GM21576 (cell line): ENCODE measurements at regions not wholly inside any gene's neighbourhood (a gene's known extent, or its start where the extent isn't known, plus 50 kb on each side); places are given as distances from the start of the nearest gene placed in this dataset.
"Not testable (repeated sequence)": the region's sequence is repeated elsewhere in the genome, so short reads cannot be mapped to it uniquely, and the experiment has no call there.

Source experiments
- ATAC-seq: cut with Tn5 transposase; IDR thresholded peaks from one replicate; pipeline ENCODE4 v1.9.1; 2021; ENCODE audit warnings: mild to moderate bottlenecking, moderate library complexity; ENCODE audit not compliant: unreplicated experiment

DNA sequence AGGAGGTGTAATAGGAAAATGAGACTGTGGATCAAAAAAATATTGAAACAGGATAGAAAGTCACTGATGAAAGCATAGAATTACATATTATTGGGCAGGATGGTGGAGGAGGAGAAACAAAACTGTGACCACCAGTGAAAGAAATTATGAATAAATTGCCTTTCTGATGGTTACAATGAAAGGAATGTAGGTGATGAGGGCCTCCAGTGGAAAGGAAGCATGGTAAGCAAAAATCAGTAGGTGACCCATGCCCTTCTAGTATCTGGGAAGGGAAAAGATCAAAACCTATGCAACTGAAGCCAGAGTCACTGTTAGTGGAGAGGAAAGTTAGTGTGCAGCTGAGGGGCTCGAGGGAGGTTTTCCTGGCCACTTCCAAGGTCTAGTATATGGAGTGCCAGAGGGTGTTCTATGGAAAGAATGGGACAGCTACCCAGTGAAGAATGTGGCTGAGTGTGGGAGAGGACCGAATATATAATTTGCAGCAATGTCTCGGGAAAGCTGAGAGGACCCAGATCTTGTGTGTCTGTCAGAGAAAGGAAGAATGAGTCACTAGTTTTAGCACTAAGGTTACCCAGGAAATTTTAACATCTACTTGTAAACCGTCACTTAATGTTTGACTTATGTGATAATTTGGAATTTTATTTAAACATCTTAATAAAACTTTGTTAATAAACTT is 146.2 kb downstream of the NFKBIZ start:
- no peak for ATAC-seq

DNA sequence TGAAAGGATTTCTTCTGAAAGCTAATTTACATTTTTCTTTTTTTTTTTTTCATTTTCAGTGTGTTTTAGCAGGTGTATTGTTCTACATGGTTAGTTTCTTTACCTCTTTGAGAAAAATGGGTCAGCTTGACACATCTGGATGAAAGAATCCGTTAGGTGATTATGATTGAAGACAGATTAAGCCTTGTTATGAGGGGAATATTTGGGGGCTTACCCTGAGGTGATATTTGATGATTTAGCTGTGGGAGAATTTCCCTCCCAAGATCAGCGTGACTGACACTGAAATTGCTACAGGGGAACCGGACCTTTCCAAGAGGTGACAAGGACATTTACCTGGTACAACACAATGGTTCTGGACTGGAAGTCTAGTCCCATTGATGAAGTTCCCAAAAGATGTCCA is 147.5 kb downstream of the NFKBIZ start:
- ATAC-seq, result peak; percentile 48

DNA sequence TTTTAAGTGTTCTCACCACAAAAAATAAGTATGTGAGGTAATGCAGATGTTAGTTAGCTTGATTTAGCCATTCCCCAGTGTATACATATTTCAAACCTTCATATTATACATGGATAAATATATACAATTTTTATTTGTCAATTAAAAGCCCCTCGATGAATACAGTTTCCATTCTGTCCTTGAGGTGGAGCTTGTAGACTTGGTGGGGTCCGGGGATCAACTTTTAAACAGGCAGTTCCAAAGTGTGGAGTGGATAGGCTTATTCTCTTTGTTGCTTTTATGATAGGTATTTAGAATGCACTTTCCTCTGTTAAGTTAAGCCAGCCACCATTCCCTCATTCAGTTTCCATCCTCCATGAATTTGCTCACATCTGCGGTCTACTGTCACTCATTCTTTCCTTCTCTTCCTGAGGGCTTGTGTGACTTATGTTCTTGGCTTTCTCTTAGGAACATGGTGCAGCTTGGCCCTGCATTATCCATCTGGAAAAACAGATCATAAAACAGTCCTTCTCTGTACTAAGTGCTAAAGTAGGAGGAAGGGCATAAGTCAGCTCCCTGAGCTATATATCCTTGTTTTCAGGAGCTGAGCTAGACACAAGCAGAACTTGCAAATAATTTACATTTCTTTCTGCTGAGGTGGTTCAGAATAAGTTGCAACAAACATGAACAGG is 149.1 kb downstream of the NFKBIZ start:
- no peak for ATAC-seq

DNA sequence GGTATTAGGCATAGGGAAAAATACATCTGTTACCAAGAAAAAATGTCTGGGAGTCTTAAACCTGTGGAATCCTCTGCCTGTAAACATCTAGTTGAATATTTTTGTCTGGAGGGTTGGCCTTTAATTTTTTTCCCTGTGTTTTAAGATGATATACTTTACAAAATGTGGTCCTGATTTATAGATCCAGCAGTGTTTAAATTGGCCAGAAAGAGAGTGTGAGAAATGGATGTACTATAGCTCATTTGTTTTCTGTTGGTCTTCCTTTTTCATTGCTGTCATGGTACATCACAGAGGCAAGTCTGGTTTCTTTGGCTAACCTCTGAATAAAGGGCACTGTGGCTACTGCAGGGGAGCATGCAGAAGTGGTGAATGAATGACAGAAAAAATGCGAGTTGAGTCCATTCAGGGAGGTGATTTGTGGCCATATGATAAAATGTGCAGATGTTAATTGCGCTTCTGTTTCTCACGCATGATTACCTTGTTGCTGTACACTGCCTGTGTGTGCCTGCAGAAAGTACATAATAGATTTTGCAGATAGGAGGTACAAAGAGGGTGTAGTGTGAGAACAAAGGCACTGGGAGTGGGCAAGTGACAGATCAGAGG is 150.0 kb downstream of the NFKBIZ start:
- no peak for ATAC-seq

DNA sequence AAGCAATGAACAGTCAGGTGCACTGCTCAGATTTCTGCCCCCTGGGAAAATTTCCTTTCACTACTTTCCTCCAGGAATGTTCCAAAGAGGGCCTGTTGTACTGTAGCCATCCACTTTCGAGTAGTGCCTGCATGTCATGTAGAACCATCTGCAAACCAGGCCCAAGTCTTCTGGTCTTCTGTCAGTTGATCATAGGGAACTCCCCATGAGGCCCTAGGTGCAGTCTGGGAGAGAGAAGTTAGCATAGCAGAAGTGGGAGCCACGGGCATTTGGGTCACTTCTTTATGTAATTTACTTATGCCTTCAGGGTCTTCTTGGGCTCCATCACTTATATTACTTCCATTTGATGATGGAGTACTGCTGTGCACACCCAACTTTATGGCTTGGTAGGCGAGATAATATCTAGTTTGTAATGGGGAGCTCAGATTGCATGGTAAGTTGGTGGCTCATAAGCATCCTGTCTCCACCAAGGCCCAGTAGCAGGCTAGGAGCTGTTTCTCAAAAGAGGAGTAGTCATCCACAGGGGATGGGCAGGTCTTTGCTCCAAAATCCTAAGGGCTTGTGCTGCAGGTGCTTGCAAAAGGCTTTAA is 151.4 kb downstream of the NFKBIZ start:
- ATAC-seq, result no peak

DNA sequence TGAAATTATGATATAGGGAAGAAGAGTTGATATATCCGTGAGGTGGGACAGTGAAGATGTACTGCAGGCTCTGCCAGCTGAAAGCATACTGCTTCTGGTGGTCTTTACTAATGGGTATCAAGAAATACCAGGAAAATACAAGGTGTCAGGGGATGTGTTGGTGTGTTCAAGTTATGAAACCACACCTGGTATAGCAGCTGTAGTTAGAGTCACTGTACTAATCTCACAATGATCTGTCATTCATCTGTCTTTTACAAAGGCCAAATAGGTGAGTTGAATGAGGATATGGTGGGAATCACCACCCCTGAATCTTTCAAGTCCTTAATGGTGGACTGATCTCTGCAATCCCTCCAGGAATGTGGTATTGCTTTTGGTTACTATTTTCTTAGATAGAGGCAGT is 152.7 kb downstream of the NFKBIZ start:
- no peak for ATAC-seq

DNA sequence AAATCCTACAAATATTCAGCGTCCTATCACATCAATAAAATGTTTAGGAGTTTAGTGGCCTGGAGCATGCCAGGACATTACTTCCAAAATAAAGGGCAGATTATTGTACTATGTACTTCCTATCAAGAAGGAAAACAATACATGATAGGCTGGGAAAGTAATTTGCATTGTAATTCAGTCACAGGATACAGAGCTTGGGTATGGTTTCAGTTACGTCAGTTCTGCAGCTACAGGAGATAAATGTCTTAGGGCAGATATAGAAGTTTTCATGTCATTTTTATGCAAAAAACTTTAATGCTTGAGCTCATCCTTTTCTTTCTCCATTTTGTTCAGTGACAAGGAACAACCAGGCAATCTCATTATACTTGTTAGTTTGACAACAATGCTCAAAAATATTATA is 155.2 kb downstream of the NFKBIZ start:
- ATAC-seq, result no peak

DNA sequence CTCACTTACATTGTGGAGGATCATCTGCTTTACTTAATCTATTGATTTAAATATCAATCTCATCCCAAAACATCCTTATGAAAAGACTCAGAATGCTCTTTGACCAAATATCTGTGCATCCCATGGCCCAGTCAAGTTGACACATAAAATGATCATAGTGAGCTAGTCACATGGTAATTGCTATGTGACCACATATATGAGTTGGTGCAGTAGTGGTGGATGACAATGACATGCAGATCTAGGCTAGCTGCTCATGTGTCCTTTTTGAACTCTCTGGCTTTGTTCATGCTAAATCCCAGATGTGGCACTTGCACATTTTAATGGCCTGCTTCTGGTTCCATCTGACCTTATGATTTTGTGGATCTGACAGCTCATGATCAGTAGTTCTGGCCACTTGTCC is 156.2 kb downstream of the NFKBIZ start:
- ATAC-seq, result no peak

DNA sequence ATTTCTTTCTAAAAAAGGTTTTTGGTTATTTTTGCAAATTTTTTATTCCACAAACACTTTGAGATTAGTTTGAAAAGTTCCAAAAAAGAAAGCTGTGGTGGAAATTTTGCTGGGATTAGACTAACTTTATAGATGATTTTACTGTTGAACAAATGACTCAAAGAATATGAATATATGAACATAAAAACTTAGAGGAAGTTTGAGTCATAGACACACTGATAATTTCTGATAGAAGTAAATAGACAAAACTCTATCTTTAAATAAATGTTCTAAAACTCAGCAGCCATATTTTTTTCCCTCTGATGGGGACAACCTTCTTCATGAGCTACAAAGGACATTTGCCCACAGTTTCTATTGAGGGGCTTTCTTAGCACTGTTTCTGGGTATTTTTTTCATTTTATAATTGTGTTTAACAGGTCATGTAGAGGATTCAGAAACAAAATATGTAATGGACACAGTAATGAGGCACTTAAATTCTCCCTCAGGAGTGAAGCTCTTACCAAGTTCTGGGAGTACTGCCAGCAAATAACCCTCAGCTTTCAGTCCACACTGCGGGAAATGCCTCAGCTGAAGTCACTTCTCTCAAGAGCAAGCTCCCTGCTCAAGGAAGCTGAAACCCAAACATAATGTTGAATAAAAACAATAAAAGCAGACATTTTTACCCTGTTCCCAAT is 157.6 kb downstream of the NFKBIZ start:
- ATAC-seq, result no peak

DNA sequence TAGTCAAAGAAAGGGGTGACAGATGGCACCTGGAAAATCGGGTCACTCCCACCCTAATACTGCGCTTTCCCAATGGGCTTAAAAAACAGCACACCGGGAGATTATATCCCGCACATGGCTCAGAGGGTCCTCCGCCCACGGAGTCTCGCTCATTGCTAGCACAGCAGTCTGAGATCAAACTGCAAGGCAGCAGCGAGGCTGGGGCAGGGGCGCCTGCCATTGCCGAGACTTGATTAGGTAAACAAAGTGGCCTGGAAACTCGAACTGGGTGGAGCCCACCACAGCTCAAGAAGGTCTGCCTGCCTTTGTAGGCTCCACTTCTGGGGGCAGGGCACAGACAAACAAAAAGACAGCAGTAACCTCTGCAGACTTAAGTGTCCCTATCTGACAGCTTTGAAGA is 159.1 kb downstream of the NFKBIZ start:
- not testable (repeated sequence) for ATAC-seq

DNA sequence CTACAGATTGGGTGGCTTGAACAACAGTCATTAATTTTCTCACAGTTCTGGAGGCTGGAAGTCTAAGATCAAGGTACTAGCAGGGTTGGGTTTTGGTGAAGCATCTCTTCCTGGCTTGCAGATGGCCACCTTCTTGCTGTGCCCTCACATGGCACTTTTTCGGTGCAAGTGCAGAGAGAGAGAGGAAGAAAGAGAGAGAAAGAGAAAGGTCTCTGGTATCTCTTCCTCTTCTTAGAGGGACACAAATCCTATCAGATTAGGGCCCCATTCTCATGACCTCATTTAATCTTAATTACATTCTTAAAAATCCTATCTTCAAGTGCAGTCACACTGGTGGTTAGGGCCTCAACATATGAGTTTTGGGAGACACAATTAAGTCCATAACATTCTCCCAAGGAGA is 167.1 kb downstream of the NFKBIZ start:
- no peak for ATAC-seq

DNA sequence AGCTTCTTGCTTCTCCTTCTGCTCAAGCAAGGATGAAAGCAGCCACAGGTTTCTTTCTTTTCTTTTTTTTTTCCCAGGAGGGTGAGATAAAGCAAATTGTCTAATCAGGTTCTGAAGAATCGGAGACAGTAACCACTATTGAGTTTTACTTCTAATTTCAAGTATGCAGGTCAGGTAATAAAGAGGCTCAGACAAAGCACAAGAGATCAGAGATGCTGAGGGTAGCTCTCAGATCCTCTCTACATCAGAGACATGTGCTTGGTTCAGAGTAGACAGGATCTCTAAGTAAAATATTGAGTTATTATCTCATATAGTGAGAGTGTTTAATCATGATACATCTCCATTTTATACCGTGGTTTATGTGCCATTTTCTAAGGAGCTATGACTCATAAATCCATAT is 168.5 kb downstream of the NFKBIZ start:
- ATAC-seq, result no peak

DNA sequence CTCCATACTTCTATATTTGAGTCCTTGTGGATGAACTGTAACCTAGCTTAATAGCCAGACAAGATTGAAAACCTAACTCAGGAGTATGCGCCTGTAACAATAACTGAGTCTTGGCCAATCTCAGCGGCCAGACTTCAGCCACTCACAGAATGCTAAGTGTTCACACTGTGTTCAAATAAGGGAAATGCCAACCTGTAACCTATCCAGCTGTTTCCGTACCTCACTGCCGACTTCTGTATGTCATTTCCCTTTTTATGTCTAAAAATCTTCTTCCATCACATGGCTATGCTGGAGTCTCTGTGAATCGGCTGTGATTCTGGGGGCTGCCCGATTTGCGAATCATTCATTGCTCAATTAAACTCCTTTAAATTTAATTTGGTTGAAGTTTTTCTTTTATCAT is 169.2 kb downstream of the NFKBIZ start:
- no peak for ATAC-seq

DNA sequence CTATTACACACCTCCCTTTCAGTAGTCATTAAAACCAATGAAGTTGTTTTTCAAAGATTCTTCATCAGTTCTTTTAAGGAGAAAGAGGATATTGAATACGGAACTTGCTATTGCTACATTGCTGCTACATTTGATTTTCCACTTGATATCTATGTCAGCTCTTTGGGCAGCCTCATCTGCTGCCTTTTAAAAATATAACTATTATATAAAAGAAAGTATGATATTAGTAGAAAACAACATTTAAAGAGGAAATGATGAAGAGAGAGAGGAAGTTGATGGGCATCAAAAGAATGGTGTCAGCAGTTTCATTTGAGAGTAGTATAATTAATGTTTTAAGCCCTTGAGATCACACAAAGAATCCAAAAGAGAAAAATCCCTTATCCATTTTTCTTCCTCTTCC is 171.4 kb downstream of the NFKBIZ start:
- ATAC-seq, result no peak

DNA sequence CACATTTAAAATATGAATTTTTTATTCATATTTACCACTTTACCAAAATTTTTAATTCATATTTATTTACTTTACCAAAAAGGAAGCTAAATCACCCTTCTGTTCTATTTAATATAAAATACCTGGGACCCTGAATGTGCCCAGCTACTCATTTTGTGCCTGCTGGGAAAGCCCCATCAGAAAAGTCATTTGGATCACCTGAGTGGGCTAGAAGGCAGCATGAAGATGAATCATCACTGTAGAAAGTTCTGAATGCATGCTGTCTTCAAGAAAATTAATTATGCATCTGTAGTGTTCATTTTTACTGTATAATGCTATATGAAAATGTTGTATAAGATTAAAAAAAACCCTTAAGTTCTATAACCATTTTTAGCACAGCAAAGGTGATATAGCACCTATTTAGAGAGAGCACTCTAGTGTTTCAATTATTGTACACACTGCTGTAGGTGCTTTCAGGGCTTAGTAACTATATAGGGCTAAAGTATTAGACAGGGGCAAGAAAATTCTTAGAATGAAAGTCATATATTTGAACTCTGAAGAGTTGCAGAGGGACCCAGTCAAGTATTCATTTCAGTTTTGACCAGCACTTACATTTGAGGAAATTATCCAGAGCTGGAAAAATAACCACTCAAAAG is 175.1 kb downstream of the NFKBIZ start:
- ATAC-seq, result no peak

DNA sequence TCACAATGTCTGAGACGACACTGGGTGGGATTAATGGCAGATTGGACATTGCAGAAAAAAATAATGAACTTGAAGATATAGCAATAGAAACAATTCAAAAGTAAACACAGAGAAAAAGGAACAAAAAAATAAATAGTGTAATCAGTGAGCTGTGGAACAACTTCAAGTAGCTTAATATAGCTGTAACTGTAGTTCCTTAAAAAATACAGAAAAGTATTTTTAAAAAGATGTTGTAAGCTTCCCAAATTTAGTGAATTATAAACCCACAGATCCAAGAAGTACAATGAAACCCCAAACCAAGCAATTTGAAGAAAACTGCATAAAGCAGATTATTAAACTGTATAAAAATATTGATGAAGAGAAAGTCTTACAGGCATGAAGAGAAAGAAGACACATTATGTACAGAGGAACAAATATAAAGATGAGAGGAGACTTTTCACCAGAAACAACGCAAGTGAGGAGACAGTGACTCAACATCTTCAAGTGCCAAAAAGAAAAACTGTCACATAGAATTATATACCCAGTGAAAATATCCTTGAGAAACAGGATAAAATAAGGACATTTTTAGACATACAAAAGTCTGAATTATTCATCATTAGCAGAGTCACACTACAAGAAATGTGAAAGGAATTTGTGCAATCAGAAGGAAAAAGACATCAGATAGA is 176.4 kb downstream of the NFKBIZ start:
- no peak for ATAC-seq

DNA sequence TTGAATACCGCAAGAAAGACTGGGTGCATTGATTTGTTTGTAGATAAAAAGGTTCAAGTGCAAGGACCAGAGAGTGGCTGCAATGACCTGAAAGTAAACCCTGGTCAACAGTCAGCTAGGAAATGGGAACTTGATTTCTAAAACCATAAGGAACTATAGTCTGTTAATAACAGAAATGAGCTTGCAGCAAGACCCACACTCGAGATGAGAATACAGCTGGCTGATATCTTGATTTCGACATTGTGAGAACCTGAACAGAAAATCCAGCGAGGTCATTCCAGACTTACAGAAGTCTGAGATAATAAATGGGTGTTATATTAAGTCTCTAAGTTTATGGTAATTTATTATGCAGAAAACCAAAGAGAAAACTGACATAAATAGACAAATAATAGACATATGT is 177.3 kb downstream of the NFKBIZ start:
- no peak for ATAC-seq

DNA sequence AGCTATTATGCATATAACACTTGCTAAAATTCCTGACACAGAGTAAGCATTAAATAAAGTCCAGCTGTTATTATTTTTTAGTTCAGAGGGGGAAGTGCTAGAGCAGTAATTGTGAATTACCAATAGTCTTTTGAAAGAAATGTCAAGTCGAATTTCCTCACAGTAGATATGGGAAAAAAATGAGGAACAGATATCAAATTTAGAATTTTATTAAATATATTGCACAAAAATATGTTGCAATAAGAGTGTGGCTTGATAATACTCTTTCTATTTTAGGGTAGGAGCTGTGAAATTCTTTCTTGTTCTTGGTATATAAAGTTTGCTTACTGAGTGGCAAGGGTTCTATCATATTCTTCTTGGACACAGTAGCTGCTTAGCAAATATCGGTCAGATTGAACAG is 181.3 kb downstream of the NFKBIZ start:
- no peak for ATAC-seq

DNA sequence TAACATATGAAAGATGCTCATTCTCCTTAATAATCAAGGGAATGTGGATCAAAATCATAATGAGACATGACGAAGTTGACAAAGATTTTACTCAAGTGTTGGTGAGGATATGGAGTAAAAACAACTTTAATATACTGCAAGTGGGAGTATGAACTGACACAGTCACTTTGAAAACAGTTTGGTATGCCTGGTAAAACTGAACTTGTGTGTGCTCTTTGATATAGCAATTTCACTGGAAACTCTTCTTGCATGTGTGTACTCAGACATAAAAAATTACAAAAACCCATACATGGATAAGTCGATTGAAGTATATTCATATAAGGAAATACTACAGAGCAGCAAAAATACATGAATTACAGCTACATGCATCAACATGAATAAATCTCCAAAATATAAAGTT is 182.5 kb downstream of the NFKBIZ start:
- ATAC-seq, result no peak
